Spleen (tissue), 7 donors: ENCODE measurements at regions not wholly inside any gene's neighbourhood (a gene's known extent, or its start where the extent isn't known, plus 50 kb on each side); places are given as distances from the start of the nearest gene placed in this dataset.

ENCODE experiments used
- CTCF ChIP-seq, 11 experiments: fragments of 200-600 bp in 7 of 11; fragments of 450-650 bp in 4 of 11; sonication (generic) in 4 of 11; IDR thresholded peaks in 8 of 11; conservative IDR thresholded peaks in 3 of 11; 1 replicate in 7 of 11; 2 replicates in 4 of 11; pipeline versions ENCODE4 v1.4.0 to v1.8.0; 2016 to 2021; ENCODE audit warnings: antibody characterized with exemption in 11 of 11, inconsistent platforms in 4 of 11, mild to moderate bottlenecking in 1 of 11
- POLR2A ChIP-seq, 3 donors: fragments of 450-650 bp; IDR thresholded peaks; one replicate each; pipeline ENCODE4 v1.5.1; 2017; ENCODE audit warnings: antibody characterized with exemption in 3 of 3, mild to moderate bottlenecking in 1 of 3
- POLR2AphosphoS5 ChIP-seq, 3 donors: sonication (generic); formaldehyde crosslinking; IDR thresholded peaks; one replicate each; pipeline ENCODE4 v1.5.1; 2017; ENCODE audit warnings: antibody characterized with exemption in 3 of 3
- donor health status: DM: no; HTN: no; CAD: no; lungs with moderate emphysema.
- donor health status: DM: no; HTN: no; CAD: no.
- donor health status: DM: no; HTN: no; CAD: no.

GRCh38 chr21:31429506-31429905 lies 85.4 kb upstream of the TIAM1 start:
- no peak for TF ChIP-seq CTCF (IDR thresholded peaks at IDR 0.05 in 8 of 11, conservative IDR thresholded peaks at IDR 0.05 in 3 of 11)
- TF ChIP-seq POLR2A (IDR thresholded peaks at IDR 0.05) = no peak
- TF ChIP-seq POLR2AphosphoS5 (IDR thresholded peaks at IDR 0.05) = no peak
